A673 (cell line): ENCODE measurements at regions not wholly inside any gene's neighbourhood (a gene's known extent, or its start where the extent isn't known, plus 50 kb on each side); places are given as distances from the start of the nearest gene placed in this dataset.

Experiments used
- EZH2 ChIP-seq: fragments of 200-600 bp; sonication (generic); IDR thresholded peaks from 2 replicates; pipeline ENCODE4 v1.6.1; 2017; ENCODE audit warnings: borderline replicate concordance, low read depth, mild to moderate bottlenecking, mixed read lengths, antibody characterized with exemption, low read length; ENCODE audit not compliant: poor library complexity, severe bottlenecking
- TF ChIP-seq, protein P1 (sequence below): fragments of 300-800, 200-600 bp; sonication (generic); conservative IDR thresholded peaks from 2 replicates; pipeline ENCODE4 v1.5.1; 2017; ENCODE audit warnings: low read depth, mild to moderate bottlenecking, antibody characterized with exemption, low read length, moderate library complexity, mixed read lengths

DNA sequence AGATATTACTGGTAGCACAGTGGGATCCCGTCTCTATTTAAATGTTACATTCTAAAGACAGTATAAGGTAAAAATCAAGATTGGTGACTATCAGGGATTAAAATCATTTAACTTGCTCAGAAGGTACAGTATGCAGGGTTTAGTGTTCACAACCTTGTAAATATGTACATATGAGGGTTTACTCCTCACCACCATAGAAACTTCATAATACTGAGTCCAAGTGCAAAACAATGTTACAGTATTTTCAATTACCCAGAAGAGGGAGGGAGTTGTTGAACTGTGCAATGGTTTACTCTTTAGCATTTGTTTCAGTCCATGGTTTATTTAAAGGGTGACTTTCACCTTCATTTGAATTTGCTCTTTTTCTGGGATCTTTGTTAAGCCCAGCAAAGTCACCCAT is 165.1 kb downstream of the ZNF621 start:
- TF ChIP-seq, protein P1, sequence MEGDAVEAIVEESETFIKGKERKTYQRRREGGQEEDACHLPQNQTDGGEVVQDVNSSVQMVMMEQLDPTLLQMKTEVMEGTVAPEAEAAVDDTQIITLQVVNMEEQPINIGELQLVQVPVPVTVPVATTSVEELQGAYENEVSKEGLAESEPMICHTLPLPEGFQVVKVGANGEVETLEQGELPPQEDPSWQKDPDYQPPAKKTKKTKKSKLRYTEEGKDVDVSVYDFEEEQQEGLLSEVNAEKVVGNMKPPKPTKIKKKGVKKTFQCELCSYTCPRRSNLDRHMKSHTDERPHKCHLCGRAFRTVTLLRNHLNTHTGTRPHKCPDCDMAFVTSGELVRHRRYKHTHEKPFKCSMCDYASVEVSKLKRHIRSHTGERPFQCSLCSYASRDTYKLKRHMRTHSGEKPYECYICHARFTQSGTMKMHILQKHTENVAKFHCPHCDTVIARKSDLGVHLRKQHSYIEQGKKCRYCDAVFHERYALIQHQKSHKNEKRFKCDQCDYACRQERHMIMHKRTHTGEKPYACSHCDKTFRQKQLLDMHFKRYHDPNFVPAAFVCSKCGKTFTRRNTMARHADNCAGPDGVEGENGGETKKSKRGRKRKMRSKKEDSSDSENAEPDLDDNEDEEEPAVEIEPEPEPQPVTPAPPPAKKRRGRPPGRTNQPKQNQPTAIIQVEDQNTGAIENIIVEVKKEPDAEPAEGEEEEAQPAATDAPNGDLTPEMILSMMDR: no peak
- TF ChIP-seq EZH2: no peak
